GM18511 (cell line): ENCODE measurements at regions not wholly inside any gene's neighbourhood (a gene's known extent, or its start where the extent isn't known, plus 50 kb on each side); places are given as distances from the start of the nearest gene placed in this dataset.
"Not testable (repeated sequence)": the region's sequence is repeated elsewhere in the genome, so short reads cannot be mapped to it uniquely, and the experiment has no call there.

Source experiments
- ATAC-seq: cut with Tn5 transposase; IDR thresholded peaks from one replicate; pipeline ENCODE4 v1.9.1; 2021; ENCODE audit warnings: mild to moderate bottlenecking, moderate library complexity; ENCODE audit not compliant: unreplicated experiment

DNA sequence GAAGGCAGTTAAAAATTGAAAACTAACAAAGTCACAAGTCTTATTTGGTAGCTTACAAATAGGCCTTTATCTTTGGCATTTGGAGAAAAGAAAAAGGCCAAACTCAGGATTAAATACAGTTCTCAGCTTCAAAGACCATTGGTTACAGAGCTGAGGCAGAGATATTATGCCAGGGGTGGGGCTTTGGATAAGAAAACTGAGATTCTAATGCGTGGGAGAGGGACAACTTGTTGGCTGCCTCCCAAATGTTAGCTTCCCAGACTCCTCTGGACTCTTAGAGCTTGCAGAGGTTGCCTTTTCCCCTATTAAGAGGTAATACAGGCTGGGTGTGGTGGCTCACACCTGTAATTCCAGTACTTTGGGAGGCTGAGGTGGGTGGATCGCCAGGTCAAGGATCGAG lies 231.8 kb downstream of the SQOR start:
- no peak for ATAC-seq

DNA sequence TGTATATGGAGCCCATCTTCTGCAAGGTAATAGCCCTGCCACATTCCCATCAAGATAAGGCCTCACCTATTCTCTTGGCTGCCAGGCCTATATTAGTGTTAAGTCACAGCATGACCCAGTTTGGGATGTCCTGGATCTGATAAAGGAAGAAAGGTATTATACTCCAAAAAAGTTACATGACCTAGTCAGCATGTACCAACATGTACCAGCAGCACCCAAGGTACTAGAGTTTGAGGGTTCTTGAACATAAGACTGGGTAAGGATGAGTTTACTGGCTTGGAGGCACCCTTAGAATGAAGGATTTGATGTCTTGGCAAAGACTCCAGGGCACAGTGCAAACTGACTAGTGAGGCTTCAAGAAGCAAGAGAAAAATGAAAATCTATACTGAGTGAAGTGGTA lies 232.5 kb downstream of the SQOR start:
- no peak for ATAC-seq

- no peak for ATAC-seq
Observed at GRCh38 chr15:45868109-45868691, 233.4 kb downstream of the SQOR start.

DNA sequence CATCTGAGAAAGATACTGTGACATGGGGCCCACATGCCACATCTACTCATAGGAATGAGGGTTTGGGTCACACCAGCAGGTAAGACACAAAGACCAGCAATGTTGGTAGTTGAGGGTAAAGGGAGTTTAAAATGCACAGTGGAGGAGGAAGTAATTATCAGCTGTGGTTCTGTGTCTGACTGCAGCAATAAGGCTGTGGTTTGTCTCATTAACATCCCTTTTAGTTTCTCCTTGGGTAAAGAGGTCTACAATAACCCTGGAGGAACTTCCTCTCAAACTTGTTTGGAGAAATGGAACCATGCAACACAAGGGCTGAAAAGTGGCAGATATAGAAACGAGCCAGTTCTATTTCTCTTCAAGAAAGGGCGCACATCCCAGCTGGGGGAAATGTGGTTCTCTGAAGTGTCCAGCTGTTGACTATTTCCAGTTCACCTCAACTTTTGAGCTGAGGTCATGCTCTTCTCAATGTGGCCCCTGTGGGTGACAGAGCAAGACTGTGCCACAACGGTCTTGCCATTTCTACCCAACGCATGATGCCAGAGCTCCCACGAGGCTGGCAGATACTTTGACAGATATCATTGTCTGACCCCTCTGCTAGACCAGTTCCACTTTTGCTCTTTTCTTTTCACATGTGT lies 234.3 kb downstream of the SQOR start:
- peak; percentile 61 for ATAC-seq

DNA sequence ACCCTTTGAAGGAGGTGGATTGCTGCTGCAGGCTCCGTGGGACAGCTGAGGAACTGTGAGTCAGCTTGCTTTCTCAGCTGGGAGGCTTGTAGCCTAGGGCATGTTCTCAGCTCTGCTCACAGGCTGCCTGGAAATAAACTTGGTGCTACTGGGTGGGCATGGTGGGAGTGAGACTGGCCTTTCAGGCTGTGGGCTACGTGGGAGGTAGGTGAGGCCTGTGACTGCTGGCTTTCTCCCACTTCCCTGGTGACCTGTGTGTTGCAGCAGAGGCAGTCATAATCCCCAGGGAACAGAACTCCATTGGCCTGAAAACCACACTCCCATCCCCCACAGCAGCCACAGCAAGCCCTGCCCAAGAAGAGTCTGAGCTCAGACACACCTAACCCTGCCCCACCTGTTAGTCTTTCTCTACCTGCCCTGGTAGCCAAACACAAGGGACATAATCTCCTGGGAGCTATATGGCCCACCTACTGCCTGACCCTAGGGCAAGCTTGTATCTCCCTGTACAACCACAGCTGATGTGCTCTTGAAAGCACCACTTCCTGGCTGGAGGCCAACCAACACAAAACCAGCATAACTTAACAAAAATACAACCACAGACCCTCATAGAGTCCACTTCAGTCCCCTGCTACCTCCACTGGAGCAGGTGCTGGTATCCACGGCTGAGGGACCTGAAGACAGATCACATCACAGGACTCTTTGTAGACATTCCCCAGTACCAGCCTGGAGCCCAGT lies 236.5 kb downstream of the SQOR start:
- ATAC-seq, result no peak

DNA sequence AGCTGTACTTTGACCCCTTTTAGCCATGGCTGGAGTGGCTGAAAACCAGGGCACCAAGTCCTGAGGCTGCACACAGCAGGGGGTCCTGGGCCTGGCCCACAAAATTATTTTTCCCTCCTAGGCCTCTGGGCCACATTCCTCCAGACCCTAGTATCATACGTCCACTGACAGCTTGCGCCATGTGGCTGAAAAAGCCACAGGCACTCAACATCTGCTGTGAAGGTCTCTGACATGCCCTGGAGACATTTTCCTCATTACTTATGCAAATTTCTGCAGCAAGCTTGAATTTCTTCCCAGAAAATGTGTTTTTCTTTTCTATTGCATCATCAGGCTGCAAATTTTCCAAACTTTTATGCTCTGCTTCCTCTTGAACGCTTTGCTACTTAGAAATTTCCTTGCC lies 239.0 kb downstream of the SQOR start:
- ATAC-seq, result no peak

- ATAC-seq, result not testable (repeated sequence)
Observed at GRCh38 chr15:45874566-45874965, 239.7 kb downstream of the SQOR start.

- ATAC-seq, result no peak
Observed at GRCh38 chr15:45884289-45884688, 249.5 kb downstream of the SQOR start.

GRCh38 chr15:45884755-45885445 lies 250.1 kb downstream of the SQOR start:
- no peak for ATAC-seq

GRCh38 chr15:45885801-45886200 lies 251.0 kb downstream of the SQOR start:
- ATAC-seq, result no peak

- ATAC-seq, result no peak
Observed at GRCh38 chr15:45891766-45892165, 256.9 kb downstream of the SQOR start.

DNA sequence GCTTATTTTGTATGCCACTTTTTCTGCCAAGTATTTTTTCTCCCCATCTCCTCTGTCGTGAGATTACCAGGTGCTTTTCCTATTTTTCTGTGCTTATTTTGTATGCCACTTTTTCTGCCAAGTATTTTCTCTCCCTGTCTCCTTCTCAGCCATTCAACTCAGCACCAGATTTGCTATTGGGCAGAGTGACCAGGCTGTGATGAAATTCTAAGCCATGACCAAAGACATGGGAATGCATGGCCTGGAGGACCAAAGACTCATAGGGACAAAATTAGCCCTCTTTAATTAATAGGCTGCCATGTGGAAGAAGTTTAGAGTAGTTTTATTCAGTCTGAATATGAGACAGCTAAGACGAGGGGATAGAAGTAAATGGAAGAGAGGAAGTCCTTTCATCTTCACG lies 257.4 kb downstream of the SQOR start:
- ATAC-seq, result no peak

DNA sequence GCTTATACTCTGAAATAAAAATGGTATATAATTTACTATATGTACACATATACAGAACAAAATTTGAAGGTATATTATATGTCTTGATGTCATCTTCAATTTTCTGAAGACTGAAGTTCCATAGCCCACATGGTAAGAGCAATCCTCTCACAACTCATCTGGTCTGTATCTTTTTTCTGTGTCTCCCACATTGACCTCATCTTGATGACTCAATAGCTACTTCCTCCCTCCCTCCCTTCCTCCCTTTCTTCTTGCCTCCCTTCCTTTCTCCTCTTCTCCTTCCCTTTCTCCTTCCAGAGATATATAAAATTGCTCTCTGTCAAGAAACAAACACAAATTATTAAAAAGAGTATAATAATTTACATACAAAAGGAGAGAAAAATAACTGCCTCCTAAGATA lies 268.5 kb downstream of the SQOR start:
- ATAC-seq, result no peak

- no peak for ATAC-seq
Observed at GRCh38 chr15:45904019-45904418, 269.2 kb downstream of the SQOR start.

DNA sequence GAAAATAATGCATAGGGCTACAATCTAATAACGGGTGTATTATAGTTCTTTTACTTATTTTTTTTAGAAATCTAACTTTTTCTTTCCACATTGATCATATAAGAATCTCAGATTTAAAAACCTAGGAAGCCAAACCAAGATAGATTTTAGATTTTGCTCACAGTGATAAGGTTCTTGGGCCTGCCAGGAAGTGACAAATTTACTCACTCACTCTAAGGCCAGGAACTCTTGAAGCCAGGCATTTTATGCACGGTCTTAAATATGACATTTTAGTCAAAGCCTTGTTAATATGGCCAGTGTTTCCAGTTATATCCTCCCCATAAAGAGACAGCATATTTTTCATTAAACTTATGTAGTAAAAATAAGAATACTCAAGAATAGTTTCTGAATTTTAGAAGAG lies 271.4 kb downstream of the SQOR start:
- ATAC-seq, result no peak

GRCh38 chr15:45910671-45911070 lies 275.8 kb downstream of the SQOR start:
- ATAC-seq, result no peak

DNA sequence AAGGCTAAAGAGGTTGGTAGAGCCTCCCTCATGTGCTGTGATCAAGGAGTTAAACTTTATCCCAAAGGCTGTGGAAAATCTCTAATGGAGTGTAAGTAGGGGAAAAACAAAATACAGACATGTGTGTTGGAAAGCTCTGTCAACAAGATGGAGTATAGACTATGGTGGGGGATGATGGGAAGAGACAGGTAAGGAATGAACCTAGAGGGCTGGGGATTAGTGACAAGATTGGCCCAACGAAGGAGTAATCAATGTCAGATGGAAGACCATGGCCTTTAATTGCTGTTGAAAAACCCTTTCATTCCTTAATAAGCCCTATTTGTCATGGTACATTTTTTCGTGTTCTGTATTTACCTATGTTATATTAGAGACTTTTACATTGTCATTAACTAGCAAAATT lies 278.6 kb downstream of the SQOR start:
- ATAC-seq, result no peak

DNA sequence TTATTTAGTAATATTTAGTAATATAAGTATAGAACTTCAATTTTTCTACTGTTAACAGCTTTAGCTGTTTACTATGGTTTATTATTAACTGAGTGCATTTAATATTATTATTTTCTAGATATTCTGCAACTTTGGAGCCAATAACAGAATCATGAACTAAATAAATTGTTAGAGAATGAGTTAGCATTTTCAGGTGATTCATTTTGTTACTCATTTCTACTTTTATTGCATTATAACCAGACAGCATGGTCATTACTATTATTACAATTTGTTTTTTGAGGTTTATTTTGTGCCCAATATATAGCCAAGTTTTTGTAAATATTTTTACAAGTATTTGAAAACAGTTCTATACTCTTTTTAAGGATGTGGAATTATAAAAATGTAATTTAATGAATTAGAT lies 279.6 kb downstream of the SQOR start:
- no peak for ATAC-seq

GRCh38 chr15:45918839-45919238 lies 284.0 kb downstream of the SQOR start:
- ATAC-seq, result no peak

DNA sequence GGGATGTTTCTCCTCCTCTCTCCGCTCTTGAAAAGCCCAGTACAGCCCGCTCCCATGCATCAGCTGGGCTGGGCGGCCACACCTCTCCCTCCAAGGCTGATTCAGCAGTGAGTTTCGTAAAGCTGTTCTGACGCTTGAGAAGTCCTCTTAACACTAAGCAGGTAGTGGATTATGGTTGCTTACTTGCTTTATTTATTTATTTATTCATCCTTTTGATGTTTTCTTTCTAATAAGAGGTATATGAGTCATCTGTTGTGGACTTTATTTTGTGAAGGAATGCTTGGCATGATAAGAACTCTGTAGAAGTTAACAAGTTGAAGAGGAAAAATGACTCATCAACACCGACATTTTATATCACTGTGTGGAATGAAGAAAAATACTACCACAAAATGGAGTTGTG lies 285.0 kb downstream of the SQOR start:
- ATAC-seq, result no peak

- no peak for ATAC-seq
Observed at GRCh38 chr15:45921376-45921775, 286.5 kb downstream of the SQOR start.

GRCh38 chr15:45921978-45922377 lies 287.1 kb downstream of the SQOR start:
- ATAC-seq, result no peak
